GM18498 (cell line): ENCODE measurements at regions not wholly inside any gene's neighbourhood (a gene's known extent, or its start where the extent isn't known, plus 50 kb on each side); places are given as distances from the start of the nearest gene placed in this dataset.
"Not testable (repeated sequence)": the region's sequence is repeated elsewhere in the genome, so short reads cannot be mapped to it uniquely, and the experiment has no call there.

Source experiments
- ATAC-seq: cut with Tn5 transposase; IDR thresholded peaks from one replicate; pipeline ENCODE4 v1.9.1; 2021; ENCODE audit warnings: mild to moderate bottlenecking, moderate library complexity; ENCODE audit not compliant: unreplicated experiment

DNA sequence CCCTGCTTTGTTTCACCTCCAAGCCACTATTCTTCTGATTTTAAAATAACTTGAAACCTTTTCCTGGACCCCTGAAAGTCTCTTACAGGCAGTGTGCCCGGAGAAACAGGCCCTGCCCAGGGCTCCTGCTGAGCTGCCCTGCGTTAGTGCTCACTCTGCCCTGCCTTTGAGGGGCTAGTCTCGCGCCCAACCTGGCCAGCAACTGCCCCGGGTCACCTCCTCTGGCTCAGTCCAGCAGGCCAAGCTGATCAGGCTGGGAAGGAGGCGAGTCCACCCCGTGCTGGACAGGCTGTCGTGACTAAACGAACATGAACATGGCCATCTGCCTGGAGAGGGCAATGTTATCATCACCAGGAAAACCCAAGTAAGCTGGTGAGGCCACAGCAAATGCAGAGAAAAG lies 245.4 kb downstream of the ANKRD60 start:
- ATAC-seq = no peak

DNA sequence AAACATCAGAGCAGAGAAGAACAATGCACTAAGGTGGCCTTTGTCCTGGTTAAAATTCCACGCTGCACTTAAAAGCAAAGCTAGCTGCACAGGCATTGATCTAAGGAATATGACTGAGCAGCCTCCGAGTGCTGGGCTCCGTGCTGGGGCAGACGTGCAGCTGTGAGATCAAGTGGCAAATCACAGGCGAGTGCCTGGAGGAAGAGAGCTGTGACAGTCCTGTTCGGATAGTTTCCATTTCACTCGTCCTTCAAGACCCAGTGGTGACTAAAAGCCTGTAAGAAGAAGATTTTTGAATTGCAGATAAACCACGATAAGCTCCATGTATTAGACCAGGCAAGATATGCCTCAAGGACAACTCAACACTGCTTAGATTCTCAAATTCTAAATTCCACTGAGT lies 247.9 kb downstream of the ANKRD60 start:
- ATAC-seq = no peak

DNA sequence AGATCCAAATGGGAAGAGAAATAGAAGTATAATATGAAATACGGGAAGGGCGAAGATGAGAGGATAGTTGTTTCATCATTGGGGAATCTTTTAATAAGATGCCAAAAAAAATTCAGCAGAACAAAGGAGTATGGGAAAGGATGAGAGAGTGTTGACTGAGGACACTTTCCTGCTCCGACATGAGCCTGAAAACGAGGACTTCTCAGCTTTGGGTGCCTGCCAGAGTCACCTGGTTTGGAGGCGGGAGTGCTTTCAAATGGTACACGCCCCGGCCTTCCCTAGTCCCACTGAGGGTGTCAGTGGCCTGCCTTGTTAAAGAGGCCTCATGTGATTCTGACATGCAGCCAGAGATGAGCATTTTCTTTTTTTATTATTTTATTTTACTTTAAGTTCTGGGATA lies 250.9 kb downstream of the ANKRD60 start:
- ATAC-seq = no peak

DNA sequence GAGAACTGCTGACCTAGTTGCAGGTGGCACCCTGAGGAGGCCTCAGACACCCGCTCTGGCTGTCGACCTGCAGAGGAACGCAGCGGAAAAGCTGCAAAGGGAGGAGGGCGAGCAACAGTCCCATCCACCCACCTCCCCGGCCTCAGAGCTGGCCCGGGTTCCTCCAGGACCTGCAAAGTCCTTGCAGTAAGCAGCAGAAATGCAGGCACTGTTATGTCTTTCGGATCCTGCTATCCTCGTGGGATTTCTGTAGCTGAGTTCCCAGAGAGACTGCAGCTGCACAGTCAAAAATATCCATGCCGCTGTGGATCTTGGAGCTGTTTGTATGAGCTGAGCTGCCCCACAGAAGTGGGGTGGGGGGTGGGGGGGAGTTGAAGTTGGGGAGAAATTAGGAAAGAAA lies 251.3 kb downstream of the ANKRD60 start:
- no peak for ATAC-seq

DNA sequence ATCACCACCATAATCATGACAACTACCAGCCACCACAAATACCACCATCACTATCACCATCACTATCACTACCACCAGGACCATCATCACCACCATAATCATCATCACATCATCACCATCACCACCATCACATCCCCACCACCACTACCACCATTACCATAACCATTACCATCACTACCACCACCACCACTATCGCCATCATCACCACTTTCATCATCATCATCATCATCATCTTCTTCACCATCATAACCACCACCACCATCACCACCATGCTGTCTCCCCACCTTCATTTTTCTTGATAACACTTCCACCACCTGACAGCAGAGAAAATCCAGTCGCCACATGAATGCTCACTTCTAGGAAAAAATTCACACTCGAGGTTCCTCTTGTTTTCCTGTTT lies 253.6 kb downstream of the ANKRD60 start:
- no peak for ATAC-seq

DNA sequence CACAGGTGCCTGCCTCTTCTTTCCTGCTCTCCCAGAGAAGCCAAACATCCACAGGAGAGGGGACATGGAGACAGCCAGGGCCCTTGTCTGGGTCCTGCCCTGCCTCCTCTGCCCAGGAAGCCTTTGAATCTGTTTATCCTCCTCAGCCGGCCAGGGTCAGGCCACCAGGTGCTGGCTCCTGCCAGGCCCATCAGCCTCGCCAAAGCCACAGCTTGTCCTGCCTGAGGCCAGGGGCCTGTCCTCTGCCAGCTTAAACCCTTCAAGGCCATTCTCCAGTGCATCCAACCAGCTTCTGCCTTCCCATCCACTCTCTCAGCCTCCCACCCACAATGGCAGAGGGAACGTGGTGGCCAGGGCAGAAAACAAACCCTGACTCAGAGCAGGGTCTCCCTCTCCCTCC lies 254.6 kb downstream of the ANKRD60 start:
- ATAC-seq = no peak

DNA sequence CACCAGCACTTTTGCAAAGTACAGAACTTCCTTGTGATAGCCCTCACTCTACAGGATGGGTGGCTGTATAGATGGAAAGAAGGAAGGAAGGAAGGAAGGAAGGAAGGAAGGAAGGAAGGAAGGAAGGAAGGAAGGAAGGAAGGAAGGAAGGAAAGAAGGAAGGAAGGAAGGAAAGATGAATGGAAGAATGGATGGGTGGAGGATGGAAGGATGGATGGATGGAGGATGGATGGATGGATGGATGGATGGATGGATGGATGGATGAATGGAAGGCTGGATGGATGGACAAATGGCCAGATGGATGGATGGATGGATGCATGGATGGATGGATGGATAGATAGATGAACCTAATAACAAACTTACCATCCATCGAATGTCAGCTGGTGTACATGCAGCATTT lies 256.9 kb downstream of the ANKRD60 start:
- ATAC-seq = not testable (repeated sequence)

DNA sequence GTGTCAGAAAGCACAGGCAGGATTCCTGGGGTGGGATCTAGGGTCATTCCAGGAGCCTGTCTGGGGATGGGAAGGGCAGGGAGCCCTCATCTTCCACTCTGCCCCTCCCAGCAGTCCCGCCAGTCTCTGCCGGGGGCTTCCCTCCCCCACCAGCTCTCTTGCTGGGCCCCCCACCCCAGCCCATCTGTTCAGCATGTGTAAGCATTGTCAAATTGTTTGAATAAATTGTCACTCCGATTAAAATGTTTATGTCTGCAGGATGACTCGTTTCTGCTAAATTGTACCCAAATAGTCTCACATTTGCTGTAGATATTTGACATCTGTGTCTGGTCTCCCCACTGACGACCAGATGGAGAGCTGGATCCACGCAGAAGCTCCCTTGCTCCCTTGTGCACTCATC lies 257.6 kb downstream of the ANKRD60 start:
- ATAC-seq = no peak

DNA sequence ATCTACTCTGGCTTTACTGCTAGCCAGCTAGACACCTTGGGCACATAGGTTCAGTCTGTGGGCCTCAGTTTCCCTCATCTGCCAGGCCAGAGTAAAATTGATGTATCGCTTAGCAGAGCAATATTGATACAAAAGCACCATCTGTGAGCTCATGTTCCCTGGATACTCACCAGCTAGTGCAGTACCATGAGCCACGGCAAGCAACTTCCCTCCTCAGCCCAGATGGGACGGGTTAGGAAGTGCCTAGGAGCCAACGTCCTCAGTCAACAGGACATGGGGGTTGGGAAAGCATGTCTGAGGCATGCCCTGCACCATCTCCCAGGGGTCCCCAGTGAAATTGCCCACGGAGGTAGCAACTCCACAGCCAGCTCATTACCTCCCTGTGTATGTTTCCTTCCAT lies 258.3 kb downstream of the ANKRD60 start:
- no peak for ATAC-seq

DNA sequence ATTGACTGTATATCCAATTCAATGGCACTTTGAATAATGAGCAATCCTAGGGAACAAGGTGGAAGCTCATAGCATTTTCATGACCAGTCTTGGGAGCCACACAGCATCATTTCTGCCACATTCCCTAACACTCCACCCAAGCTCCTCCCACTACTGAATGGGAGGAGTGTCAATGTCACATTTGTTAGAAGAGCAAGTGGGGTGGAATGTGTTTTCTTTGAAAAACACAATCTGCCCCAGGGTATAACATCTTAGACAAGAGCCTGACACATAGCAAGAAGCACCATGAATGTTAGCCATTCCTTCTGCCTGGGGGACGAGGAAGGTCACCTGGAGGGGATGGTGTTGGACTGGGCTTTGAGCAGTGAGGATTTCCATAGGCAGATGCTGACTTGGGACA lies 258.3 kb upstream of the PMEPA1 start:
- no peak for ATAC-seq

DNA sequence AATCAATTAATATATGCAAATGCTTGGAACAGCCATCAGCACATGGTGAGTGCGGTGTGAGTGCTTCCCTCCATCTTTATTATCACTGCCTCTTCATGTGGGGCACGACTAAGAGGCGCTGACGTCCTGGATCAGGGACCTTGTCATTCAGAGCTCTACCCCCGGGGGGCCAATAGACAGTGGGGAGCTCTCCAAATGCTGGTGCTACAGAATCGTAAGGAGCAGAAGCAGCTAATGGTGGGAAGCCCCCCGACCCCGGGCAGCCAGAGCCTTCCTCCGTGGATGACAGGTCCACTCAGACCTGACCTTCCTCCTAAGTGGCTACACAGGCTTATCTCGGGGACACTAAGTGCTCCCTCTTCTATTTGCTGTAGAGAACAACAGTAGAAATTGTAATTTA lies 257.5 kb upstream of the PMEPA1 start:
- no peak for ATAC-seq

DNA sequence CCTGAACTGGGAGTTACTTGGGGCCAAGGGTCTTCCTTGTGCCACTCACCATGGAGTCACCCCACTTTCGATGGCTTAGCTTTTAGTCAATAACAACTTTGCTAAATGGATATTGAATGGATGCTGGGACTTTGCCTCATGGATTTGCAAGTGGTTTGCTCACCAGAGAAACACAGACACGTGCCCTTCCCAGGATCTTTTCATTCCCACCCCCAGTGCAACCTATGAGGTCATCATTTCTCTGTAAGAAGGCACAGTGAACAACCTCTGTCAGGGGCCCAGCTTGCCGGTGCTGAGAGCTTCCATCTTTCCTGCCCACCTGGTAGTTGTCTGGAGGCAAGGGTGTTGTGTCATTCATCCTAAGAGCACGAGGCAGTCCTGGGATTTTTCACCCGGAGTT lies 256.8 kb upstream of the PMEPA1 start:
- ATAC-seq = no peak

DNA sequence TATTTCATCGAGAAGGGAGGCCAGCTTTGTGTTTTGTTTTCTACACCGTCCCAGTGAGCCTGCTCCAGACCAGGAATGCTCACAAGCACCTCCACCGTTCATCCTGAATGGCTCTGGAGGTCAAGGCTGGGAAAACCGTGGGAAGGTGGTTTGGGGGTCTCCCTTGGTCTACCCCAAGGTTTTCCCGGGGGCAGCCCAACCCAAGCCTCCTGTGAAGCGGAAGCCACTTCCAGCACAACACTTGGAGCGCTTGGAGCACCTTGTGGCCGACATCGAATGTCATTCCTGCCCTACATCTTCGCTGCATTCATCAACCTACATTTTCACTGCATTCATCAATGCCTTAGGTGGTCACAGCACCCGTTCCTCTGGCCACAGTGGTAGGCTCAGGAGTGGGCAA lies 255.6 kb upstream of the PMEPA1 start:
- ATAC-seq = no peak

DNA sequence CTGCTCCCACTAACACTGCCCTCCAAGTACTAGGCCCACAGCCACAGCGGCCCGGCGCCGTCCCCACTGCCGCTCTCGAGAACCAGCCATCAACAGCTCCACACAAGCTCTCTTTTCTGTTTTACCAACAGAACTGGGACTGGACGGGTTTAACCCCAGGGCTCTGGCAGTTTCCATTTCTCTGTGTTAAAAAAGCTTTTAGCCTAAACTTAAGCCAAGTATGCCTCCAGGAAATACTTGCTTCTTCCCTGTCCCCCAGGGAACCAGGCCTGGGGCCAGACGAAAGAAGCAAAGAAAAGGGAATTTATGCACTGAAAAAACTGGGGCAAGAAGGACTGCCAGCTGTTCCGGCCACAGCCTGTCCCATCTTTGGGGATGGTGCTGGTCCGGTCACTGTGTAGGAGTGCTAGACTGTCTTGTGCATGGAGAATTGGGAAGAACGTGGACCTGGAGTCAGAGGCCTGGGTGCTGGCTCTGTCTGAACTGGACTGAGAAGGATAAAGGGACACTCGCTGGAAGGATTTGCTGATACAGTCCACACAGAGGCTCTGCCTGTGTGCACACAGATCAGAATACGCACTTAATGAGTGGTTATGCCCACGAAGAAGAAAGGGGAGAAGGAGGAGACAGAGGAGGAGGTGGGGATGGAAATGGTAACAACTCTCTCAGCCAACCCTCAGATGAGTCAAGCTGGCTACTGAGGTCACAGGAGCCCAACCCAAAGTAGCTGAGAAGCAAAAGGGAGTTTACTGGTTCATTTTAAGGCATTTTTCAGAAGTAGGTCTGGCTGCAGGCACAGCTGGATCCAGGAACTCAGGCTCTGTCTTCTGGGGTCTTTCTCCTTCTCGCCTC lies 254.4 kb upstream of the PMEPA1 start:
- ATAC-seq = no peak

DNA sequence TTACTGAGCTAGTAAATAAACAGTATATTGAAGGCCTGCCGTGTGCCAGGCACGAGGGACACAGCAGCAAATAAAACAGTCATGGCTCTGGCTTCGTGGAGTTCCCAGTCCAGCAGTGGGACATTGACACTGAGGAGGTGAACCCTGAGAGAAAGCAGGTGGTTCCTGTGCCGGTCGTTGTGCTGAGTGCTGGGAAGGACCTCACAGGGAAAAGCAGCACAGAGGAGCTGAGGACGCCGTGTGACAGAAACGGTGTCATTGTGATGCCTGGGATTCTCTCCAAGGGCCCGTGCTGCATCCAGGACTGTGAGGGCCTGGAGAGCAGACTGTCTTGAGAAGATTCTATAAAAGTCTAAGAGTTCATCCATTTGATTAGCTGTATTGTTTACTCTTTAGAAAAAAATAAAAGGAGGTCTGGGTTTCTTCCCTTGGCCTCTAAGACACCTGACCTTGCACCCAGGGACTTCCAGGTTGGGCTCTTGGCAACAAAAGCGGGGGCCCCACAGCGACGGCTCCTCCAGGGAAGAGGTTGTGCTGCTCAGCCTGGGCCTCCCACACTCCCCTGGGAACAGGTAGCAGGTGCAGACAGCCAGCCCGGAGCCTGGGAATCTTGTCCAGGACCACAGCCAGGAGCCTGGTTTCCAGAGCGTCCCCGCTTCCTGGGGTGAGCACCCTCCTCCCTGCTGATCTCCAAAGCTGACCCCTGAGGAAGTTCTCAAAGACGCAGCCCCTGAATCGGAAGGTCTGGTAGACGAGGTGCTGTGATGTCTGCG lies 251.2 kb upstream of the PMEPA1 start:
- no peak for ATAC-seq

DNA sequence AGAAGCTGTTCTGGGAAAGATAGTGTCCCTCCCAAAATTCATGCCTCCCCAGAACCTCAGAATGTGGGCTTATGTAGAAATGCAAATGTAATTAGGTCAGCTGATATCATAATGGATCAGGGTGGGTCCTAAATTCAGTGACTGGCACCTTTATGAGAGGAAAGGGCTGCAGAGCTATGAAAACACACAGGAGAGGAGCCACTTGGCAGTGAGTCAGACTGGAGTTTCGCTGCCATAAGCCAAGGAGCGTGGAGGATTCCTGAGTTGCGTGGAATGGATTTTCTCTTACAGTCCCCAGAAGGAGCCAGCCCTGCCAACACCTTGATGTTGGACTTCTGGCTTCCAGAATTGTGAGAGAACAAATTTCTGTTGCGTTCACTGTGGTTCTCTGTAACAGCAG lies 249.8 kb upstream of the PMEPA1 start:
- no peak for ATAC-seq

DNA sequence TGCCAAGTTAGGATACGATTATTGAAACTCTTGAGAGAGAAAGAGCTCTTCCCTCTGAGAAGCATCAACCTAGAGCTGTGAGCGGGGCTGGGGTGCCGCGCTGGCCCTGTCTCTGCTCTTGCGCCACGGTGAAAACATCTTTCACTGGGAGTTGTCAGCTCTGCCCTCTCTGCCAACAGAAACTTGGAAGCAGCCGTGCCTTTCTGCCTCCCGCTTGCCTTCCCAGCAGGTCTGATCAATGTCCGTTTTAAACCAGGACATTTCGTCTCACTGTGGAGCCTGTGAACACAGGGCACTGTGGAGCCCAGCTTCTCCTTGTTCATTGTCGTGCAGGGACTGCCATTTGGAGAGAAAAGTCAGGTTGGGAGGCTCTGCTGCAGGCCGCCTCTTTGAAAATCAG lies 249.2 kb upstream of the PMEPA1 start:
- ATAC-seq = no peak

DNA sequence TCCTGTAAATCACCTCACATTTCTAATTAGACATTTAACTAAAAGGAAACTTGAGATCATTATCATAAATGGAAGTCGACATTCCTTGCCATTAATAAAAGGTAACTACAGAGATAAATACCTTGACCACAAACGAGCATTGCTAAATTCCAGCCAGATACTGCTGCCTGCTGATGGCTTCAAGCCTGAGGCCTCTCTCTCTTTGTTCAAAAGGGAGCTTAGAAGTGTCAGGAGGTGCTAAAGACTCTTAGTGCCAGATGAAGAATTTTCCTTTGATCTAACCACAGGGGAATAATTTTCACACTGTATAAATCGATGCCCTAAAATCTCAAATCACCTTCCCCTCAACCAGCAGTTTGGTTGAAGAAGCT lies 248.2 kb upstream of the PMEPA1 start:
- no peak for ATAC-seq

DNA sequence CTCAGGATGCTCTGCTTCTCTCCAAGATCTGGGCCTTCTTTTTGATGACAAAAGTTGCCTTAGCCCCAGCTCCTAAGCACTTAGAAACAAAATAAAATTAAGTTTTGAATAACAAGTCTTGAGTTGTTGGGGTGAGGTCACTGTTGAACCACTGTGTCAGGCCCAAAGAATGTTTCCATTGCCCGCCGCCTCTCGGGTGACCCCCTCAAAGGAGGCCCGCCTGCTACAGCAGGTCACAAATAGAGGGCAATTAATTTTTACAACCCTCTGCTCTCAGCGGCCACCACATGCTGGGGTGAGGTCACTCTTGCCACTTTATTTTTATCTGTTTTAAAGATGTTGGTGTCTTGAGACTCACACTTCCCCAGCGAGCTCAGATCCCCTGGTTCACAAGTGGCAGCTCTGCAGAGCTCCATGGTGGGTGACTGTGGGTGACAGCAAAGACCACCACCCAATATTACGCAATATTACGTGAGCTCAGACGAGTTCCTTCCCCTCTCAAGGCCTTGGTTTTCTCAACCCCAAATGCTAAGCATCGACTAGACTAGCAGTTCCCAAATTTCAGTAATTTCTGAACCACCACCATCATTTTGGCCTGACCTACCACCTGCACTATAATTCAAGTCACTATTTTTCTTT lies 247.7 kb upstream of the PMEPA1 start:
- no peak for ATAC-seq

DNA sequence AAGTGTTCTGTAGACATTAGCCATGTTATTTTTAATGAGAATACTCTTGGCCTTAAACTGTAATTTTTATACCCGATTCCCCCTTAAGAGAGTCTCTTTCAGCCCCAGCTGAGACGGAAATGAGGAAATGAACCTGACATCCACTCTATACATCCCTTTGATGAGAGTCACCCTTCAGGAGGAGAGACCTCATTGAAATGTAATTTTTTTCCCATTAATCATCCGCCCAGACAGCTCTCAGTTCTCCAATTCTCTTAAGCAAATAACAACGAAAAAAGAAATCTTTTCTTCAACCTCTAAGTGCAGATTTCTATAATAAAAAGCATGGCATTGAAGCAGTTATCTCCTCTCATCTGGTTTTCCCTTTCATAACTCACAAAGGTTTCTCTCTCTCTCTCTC lies 243.8 kb upstream of the PMEPA1 start:
- no peak for ATAC-seq

DNA sequence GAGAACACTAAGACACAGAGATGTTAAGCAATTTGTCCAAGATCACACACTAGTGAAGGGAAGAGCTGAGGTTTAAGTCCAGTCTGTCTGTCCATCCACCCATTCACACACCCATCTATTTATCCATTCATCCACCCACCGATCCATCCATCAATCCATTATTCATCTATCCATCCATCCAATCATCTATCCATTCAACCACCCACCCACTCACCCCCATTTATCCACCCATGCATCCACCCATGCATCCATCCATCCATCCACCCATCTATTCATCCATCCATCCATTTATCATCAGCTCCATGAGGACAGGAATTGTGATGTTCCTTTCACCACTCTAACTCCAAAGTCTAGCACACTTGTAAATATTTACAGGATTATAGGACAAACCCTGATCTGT lies 242.3 kb upstream of the PMEPA1 start:
- ATAC-seq = no peak

DNA sequence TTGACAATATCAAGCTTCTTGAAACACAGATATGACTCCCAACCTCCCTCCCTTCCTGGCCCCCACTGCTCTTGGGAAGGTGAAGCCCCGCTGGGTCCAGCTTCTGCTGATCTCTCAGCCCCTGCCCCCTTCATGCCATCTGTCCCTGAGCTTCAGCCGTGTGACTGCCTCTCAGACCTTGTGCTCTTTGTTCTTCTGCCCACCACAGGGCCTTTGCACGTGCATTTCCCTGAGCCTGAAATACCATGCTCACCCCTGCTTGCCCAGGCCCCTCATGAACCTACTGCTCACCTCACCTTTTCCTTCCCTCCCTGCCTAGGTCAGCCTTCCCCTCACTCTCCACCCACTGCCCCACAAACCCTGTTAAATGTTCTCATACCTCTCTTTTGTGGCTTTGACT lies 241.7 kb upstream of the PMEPA1 start:
- no peak for ATAC-seq
